Esophagus squamous epithelium (tissue), 5 donors: ENCODE measurements at regions not wholly inside any gene's neighbourhood (a gene's known extent, or its start where the extent isn't known, plus 50 kb on each side); places are given as distances from the start of the nearest gene placed in this dataset.
A peak's percentile ranks its signal among the peaks of the same experiment; 100 is the strongest.
"Not testable (repeated sequence)": the region's sequence is repeated elsewhere in the genome, so short reads cannot be mapped to it uniquely, and the experiment has no call there.

Experiments
- DNase-seq: peaks from one replicate; lab custom pipeline; 2025; lab: John Stamatoyannopoulos, UW
- H3K27ac ChIP-seq, 4 donors: fragments of 200-600 bp; sonication (generic); one replicate each; pipeline ENCODE4 v1.5.1; 2016 to 2019; ENCODE audit warnings: mild to moderate bottlenecking in 1 of 4
- H3K27me3 ChIP-seq, 4 donors: fragments of 200-600 bp; sonication (generic); 1 replicate in 3 of 4; 2 replicates in 1 of 4; pipeline versions ENCODE4 v1.5.1 to v1.6.0; 2017 to 2021; ENCODE audit warnings: antibody characterized with exemption in 1 of 4
- H3K36me3 ChIP-seq, 3 donors: fragments of 200-600 bp; sonication (generic); one replicate each; pipeline ENCODE4 v1.5.1; 2016 to 2019
- H3K4me1 ChIP-seq, 3 donors: fragments of 200-600 bp; sonication (generic); one replicate each; pipeline ENCODE4 v1.5.1; 2017 to 2019
- H3K4me3 ChIP-seq, 4 donors: fragments of 200-600 bp; sonication (generic); 1 replicate in 3 of 4; 2 replicates in 1 of 4; pipeline ENCODE4 v1.5.1; 2016 to 2019; ENCODE audit warnings: mild to moderate bottlenecking in 2 of 4, moderate library complexity in 1 of 4
- H3K9me3 ChIP-seq, 3 donors: fragments of 200-600 bp; sonication (generic); one replicate each; pipeline ENCODE4 v1.5.1; 2016 to 2019
- CTCF ChIP-seq, 6 experiments: fragments of 450-650 bp in 4 of 6; fragments of 200-600 bp in 2 of 6; sonication (generic) in 2 of 6; IDR thresholded peaks; one replicate each; pipeline ENCODE4 v1.5.1; 2016 to 2019; ENCODE audit warnings: antibody characterized with exemption in 6 of 6, mild to moderate bottlenecking in 4 of 6, moderate library complexity in 4 of 6
- POLR2A ChIP-seq, 4 donors: fragments of 450-650 bp; IDR thresholded peaks; one replicate each; pipeline ENCODE4 v1.6.1; 2017; ENCODE audit warnings: antibody characterized with exemption in 4 of 4, mild to moderate bottlenecking in 4 of 4, moderate library complexity in 3 of 4
- WGBS, 2 donors: methylation state at CpG; one replicate each; pipeline ENCODE4 v1.1.5; 2018; 5-methylcytosine and 5-hydroxymethylcytosine counted together
- intact Hi-C: fragments of 100-400 bp; cut with DNase I; formaldehyde crosslinking; loops from one replicate; pipeline ENCODE4 v1.15.0; 2022
- donor health status: DM: yes; HTN: yes; CAD: no.

- H3K4me1 ChIP-seq, result peaks cover 0 to 21% (median 4%) of the 10 kb centered on the region in 3 donors
- no peak for DNase-seq
- H3K9me3 ChIP-seq, result no peaks in the 10 kb centered on the region
- no peak overlapping the region for H3K4me3 ChIP-seq
- no peaks in the 10 kb centered on the region for H3K27me3 ChIP-seq
- WGBS, 2 donors, result 45 to 75% methylated on average over 3 of the region's 3 CpGs
- H3K36me3 ChIP-seq, result no peaks in the 10 kb centered on the region
- no peak for TF ChIP-seq CTCF (IDR thresholded peaks at IDR 0.05)
- TF ChIP-seq POLR2A (IDR thresholded peaks at IDR 0.05), result no peak
- H3K27ac ChIP-seq, result no peak overlapping the region
- intact Hi-C loops, result no loop called here
Observed at GRCh38 chr7:94305836-94306235, 88.9 kb upstream of the COL1A2 start.

- intact Hi-C loops, result no loop called here
- 62 to 72% methylated on average over 4 of the region's 4 CpGs for WGBS, 2 donors
Observed at GRCh38 chr7:94307399-94308048, 87.2 kb upstream of the COL1A2 start.

GRCh38 chr7:94311515-94311914 lies 83.2 kb upstream of the COL1A2 start:
- no peak for DNase-seq
- no peak overlapping the region for H3K4me3 ChIP-seq
- intact Hi-C loops, result no loop called here
- no peaks in the 10 kb centered on the region for H3K36me3 ChIP-seq
- TF ChIP-seq CTCF (IDR thresholded peaks at IDR 0.05), result no peak
- TF ChIP-seq POLR2A (IDR thresholded peaks at IDR 0.05), result no peak
- H3K27ac ChIP-seq, result no peak overlapping the region
- no peaks in the 10 kb centered on the region for H3K4me1 ChIP-seq
- H3K27me3 ChIP-seq, result no peaks in the 10 kb centered on the region
- no peaks in the 10 kb centered on the region for H3K9me3 ChIP-seq
- 78% methylated on average over 6 of the region's 6 CpGs for WGBS, 2 donors

More at GRCh38 chr7:94307399-94308048, 87.2 kb upstream of the COL1A2 start:
- TF ChIP-seq CTCF (IDR thresholded peaks at IDR 0.05) (no peak), POLR2A (IDR thresholded peaks at IDR 0.05) (no peak)
- H3K4me1 ChIP-seq, result peaks cover 0 to 10% (median 4%) of the 10 kb centered on the region in 3 donors
- no peak for DNase-seq
- H3K36me3 ChIP-seq, result no peaks in the 10 kb centered on the region
- H3K9me3 ChIP-seq, result no peaks in the 10 kb centered on the region
- H3K27ac ChIP-seq, result no peak overlapping the region
- H3K27me3 ChIP-seq, result no peaks in the 10 kb centered on the region
- no peak overlapping the region for H3K4me3 ChIP-seq

GRCh38 chr7:94313926-94314325 lies 80.8 kb upstream of the COL1A2 start:
- intact Hi-C loops, result no loop called here
- H3K9me3 ChIP-seq, result no peaks in the 10 kb centered on the region
- peak overlapping the region in 1 of 4 donors; percentile 34 for H3K27ac ChIP-seq
- H3K4me1 ChIP-seq, result no peaks in the 10 kb centered on the region
- WGBS, 2 donors, result 45 to 52% methylated on average over 2 of the region's 2 CpGs
- no peak overlapping the region for H3K4me3 ChIP-seq
- no peaks in the 10 kb centered on the region for H3K27me3 ChIP-seq
- no peak for DNase-seq
- H3K36me3 ChIP-seq, result no peaks in the 10 kb centered on the region
- TF ChIP-seq CTCF (IDR thresholded peaks at IDR 0.05) (no peak), POLR2A (IDR thresholded peaks at IDR 0.05) (no peak)

GRCh38 chr7:94314413-94315410 lies 80.0 kb upstream of the COL1A2 start:
- TF ChIP-seq POLR2A (IDR thresholded peaks at IDR 0.05), result no peak
- no peak for TF ChIP-seq CTCF (IDR thresholded peaks at IDR 0.05)
- Histone ChIP-seq H3K27me3 (no peaks in the 10 kb centered on the region), H3K4me3 (no peak overlapping the region), H3K4me1 (no peaks in the 10 kb centered on the region), H3K9me3 (no peaks in the 10 kb centered on the region), H3K27ac (peak overlapping the region in 1 of 4 donors; percentile 34), H3K36me3 (no peaks in the 10 kb centered on the region)
- intact Hi-C loops, result no loop called here
- WGBS, 2 donors, result 28 to 34% methylated on average over 5 of the region's 5 CpGs
- no peak for DNase-seq

- H3K27ac ChIP-seq, intact Hi-C loops, H3K4me3 ChIP-seq, H3K36me3 ChIP-seq, H3K27me3 ChIP-seq, DNase-seq, H3K4me1 ChIP-seq: not testable (repeated sequence)
- WGBS, 2 donors, result 50 to 57% methylated on average over 1 of the region's 1 CpG
- H3K9me3 ChIP-seq, result peaks cover 0 to 17% (median 4%) of the 10 kb centered on the region in 3 donors
Observed at GRCh38 chr7:94321138-94321537, 73.6 kb upstream of the COL1A2 start.
